CMK (cell line): ENCODE measurements at regions not wholly inside any gene's neighbourhood (a gene's known extent, or its start where the extent isn't known, plus 50 kb on each side); places are given as distances from the start of the nearest gene placed in this dataset.

Experiments used
- DNase-seq: peaks from one replicate; pipeline ENCODE4 v3.0.0-alpha.2; 2010; ENCODE audit warnings: low read depth

DNA sequence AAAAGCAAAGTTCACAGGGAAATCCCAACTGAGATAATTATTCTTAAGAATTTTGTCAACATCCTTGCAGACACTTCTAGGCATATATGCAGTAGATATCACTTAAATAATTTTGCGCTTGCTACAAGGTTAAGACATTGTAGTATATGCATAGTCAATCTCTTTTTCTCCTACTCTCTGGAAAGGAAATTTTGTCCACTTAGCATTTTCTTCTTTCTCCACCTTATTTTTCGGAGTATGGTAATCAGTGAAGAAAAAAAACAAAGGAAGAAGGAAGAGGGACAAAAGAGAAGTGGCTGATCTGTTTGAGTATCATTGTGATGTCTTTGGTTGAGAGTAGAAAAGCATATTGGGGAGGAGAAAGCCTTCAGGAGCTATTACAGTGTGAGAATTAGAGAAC lies 104.6 kb downstream of the LACC1 start:
- no peak for DNase-seq

DNA sequence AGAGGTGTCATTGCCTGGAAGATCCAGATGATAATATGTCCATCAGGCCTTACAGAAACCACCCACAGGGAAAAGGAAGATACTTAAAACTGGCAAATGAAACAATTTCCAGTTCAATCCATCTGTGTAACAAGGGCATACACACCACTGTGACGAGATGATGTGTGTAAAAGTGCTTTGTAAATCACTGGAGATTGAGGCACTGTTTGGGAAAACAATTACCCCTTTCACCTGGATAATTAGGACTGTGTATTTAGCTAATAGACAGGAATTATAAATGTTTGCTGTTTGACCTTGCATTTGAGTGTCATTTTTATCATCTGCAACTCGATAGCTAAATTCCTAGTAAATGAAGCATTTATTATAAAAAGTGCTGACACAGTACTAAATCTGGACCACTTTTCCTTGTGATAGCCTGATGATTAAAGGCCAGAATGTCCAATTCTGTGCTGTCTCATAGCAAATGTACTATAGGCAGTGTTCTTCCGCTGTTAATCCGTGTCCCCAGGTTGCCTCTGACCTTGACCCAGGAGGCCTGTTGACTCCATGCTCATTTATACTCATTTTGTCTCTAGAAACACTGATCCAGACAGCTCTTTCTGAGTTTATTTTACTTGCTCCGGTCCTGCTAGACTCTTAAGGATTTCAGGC lies 105.8 kb downstream of the LACC1 start:
- no peak for DNase-seq

DNA sequence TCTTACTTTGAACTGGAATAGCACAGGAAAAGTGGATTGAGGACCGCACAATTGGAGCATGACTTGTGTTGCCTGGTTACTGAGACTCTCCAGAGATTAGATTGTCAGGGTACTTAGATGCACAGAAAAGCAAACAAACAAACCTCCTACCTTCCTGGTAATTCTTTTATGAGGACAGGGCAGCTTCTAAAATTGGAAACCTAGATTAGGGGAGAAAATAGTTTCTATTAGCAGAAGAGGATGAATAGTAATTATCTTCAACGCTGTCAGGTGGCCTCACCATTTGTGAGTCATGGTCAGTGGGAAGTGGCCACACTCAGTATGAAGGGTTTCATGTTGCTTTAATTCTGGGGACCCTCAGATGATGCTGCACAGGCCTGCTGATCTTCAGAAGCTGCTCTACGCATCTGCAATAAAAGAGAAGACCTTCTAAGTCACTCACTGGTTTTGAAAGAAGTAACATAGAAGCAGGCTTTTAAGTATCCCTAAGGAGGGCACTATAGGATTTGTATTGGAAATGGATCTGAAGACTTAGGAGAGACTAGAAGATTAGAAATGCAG lies 106.8 kb downstream of the LACC1 start:
- DNase-seq, result no peak

DNA sequence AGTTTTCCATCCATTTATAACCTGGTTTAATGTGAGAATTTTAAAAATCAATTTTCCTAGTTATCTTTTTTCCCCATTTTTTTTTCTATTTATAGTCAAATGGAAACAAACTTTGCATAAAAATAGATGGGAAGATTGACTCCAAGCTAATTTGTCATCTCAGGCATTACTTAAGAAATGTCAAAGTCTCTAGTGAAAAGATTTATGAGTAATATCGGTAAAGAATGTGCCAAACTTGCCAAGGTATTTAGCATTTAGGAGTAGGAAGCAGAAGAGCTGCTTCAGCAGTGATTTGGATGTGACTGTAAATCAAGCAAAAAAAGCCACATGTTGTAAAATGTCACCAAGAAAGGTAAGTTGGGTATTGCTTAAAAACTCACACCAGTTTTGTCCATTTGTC lies 108.6 kb downstream of the LACC1 start:
- no peak for DNase-seq

DNA sequence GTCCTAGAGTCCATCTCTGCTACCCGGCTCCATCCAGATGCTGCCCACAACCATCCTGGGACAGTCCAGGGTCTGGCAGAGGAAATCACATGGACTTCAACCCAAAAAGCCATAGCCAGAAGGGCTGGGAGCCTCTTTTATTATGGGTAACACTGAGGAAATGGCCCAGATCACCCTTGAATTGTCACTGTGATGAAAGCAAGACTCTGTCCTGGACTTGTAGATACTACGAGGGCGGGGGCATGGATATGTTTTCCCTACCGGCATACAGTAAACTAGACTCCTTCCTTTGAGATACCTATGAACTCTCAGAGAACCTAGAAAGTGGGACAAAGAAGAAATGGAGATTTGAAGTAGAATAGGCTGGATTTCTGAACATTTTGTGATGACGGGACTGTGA lies 110.3 kb downstream of the LACC1 start:
- no peak for DNase-seq

DNA sequence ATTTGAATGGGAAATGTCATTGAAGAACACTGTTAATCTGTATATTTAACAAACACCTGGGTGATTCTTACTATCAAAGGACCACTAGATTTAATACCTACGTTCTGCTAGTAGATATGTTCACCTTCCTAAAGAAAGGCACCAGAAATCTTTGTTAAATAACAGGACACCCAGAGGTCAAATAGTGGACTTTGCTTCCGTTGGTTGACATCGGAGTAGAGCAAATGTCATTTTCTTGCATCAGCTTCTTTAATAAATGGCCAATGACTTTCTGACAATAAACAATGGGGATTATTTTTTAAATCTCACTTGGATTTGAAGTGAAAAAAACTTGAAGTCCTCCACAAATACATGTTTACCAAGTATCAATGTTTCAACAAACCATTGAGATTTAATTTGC lies 111.1 kb downstream of the LACC1 start:
- DNase-seq, result no peak

DNA sequence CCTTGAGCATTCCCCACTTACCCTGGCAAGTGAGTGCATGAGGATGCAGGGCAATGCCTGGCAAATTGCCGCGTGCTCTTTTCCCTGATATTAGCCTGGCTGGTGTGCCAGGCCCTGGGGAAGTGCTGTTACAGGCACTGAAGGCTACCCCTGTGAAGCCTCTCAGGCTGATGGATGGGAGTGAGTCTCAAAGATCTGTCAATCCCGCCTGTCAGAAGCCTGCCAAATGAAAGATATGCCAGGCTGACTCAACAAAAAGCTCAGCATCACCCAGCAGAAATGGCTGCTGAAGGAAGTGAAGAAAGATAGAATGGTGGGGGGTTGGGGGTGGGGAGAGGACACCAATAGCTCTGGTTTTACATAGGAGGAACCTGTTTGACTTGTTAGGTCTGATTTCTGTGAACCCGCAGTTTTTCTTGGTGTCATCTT lies 112.1 kb downstream of the LACC1 start:
- no peak for DNase-seq

DNA sequence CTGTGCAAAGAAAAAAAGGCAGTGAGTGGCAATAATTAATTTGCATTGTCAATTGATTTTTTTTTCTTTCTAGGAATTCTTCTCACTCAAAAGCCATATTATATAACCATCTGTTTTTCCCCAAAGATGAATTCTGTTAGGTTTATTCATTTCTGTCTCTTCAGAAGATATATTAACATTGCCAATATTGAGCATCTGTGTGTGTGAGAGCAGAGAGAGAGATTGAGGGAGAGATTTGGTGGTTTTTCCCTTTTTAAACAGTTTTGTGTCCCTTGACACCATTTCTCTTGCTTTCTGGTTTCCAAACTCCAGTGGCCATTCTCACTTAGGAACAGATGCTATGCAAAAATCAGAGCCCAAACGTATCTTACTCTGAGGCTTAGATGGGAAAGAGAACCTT lies 112.5 kb downstream of the LACC1 start:
- DNase-seq, result no peak

DNA sequence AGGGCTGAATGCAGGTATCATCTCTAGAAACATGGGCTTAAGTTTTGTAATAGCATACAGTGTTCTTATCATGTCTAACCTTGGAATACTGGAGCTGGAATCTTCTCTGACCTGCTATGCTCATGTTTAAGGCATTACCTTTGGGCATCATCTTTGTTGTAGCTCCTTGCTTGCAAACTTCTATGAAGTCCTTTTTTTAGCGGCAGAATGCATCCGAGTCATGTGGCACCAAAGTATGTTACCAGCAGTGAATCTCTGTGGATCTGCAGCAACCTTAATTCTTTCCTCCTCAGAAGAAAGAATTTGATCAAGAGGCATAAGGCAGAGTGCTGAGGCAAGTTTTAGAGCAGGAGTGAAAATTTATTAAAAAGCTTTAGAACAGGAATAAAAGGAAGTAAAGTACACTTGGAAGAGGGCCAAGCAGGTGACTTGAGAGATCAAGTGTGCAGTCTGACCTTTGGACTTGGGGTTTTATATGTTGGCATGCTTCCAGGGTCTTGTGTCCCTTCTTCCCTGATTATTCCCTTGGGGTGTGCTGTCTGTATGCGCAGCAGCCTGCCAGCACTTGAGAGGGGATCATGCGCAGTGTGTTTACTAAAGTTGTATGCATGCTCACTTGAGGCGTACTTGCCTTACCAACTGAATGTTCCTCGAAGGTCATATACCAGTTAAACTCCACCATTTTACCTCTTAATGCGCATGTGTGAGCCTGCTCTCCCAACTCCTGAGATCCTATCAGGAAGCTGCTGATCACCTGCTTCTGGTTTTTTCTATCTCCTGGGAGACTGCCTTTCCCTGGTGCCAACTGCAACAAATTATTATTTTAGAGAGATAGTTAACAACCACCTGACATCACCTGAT lies 115.5 kb downstream of the LACC1 start:
- DNase-seq, result no peak

DNA sequence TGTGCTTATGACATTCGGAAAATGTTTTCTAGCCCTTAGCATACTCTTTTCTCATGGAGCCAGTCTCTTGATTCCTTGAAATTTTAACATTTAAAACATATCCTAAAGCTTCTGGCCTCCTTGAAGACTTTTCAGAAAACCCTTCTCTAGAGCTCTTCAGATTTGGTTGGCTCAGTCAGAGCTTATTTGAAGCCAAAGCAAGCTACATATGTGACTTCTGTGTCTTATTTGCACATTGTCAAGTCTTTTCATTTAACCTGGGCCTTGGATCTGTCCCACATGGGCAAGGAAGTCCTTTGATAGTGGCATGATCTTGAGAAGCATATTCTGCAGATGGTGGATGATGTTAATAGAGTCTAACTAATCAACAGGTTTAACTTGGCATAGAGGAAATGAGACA lies 116.5 kb downstream of the LACC1 start:
- DNase-seq, result no peak

DNA sequence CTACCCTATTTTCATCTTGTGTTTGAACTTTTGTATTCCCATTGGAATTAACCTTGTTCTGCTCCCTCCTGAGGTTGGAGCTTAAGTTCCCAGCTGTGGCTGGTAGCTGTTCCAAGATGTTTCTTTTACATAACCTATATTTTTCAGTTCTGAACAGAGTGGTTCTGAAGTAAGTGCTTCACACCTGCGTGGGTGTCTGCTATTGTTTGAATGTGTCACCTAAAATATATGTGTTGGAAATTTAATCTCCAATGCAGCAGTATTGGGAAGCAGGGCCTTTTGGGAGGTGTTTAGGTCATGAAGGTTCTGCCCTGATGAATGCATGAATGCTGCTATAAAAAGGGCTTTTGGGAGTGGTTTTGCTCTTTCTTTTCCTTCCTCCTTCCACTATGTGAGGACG lies 123.8 kb downstream of the LACC1 start:
- no peak for DNase-seq

DNA sequence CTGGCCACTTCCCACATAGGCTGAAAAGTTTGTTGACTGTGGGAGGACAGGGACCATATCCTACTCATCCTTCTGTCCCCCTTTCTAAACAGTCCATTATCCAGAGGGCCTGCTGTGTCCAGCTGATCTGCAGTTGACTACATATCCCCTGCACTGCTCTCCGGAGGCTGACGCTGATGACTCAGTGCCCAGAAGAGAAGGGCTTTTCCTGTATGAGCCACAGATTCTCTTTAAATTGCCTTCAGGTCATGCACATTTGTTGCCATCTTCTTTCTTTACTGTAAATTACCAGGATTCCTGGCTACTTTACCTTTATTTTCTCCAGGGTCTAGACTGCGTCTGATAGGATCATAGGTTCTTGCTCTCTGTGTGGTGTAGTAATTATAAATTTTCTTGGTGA lies 125.2 kb downstream of the LACC1 start:
- DNase-seq, result no peak

DNA sequence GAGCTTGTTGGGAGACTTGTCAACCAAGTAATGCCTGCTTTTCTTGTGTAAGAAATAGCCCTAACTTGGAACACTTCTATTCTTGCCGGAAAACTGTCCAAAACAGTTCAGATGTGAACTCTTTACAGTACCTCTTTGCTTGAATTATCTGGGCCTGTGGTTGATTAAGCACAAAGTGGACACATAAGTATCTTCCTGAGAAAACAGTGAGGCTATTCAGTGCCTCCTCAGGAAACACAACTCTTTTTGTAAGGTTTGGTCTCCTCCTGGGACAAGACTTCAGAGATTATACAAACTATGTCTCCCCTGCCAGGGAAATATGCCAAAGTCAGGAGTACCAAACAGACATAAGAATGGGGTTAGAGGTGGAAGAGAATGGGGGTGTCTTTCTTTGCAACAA lies 127.7 kb downstream of the LACC1 start:
- DNase-seq, result no peak

DNA sequence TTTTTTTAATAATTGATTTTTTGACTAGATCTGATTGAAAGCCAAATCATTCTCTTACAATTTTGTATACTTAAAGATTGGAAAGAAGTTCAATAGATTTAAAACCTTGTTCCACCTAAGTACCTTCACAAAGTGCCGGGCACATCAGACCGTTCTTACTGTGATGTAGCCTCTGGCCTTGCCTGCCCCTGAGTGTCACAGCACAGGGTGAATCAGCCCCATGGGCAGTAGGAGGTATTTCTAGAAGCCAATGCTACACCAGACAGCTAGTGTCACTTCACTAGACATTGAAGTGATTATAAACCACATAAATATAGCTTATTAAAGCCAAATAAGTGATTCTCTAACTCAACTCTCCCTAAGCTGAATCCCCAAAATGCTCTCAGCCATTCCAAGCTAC lies 131.3 kb downstream of the LACC1 start:
- no peak for DNase-seq

DNA sequence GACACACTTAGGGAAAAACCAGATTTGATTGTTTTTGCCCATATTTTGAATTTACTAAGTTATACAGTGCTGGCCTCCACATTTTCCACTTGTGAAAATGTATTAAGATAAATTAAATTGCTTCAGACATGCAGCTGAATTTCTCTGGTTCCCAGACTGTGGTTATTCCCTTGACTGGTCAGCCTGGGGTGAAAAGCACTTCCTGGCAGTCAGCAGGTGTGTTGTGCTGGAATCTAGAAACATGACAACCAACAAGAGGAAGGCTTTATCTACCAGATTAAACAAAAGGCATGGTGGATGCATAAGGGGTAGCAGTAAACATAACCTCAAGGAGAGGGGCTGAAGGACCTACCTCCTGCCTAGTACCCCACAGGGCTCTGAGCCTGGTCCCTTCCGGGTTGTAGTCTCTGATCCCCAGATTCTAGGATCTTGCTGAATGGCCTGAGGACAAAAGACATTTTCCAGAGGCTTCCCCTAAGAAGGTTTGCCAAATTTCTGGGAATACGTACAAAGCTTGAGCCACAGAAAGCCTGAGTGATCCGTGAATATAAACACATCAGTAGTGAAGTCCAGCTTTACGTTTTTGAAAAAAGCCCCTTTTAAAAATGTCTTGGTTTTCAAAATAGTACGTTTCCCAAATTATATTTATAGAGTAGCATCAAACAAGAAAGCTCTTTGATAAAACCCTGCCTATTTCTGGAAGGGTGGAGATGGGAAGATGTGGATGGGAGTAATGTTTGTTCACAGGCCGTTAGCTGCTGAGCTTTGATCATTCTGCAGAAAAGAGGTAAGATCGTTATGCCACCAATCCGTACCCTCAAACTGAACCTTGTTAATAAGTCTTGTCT lies 133.4 kb downstream of the LACC1 start:
- DNase-seq, result no peak

DNA sequence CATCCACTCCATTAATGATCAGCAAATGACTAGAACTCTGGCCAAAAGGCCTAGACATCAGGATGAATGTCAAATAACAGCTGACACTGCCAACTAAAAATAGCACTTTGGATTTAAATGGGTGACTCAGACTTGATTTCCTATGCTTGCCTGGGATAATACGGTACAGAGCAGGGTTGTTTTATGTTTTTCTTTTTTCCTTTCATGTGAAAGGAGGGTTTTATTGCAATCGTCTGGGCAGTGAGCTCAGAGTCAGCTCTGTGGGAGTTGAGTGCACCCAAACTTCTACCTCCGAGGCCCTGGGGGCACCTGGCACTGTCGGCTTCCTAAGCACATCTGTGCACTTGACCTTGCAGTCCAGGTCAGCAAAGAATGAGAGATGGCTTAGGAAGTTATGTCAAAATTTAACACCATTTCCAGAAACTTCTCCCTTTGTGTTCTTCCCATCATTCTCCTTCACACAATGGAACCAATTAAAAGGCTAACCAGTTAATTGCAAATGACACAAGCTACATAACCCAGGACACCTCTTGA lies 134.1 kb downstream of the LACC1 start:
- DNase-seq, result no peak

DNA sequence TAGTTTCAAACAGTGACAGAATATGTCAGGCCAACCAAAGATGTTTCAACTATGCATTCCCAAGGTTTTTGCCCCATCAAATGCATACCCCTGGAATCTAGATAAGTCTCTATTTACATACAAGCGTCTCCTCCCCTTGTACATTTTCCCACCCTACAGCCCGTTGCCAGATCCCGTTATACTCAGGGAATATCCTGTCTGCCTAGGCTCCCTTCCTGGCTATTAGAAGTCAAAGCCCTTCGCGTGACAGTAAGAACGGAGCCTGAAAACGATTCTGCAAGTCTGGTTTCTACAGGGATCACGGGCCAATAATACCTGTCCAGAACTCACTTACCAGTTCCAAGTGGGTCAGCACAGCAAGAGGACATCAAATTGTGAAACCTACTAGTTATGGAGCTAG lies 134.8 kb downstream of the LACC1 start:
- no peak for DNase-seq

DNA sequence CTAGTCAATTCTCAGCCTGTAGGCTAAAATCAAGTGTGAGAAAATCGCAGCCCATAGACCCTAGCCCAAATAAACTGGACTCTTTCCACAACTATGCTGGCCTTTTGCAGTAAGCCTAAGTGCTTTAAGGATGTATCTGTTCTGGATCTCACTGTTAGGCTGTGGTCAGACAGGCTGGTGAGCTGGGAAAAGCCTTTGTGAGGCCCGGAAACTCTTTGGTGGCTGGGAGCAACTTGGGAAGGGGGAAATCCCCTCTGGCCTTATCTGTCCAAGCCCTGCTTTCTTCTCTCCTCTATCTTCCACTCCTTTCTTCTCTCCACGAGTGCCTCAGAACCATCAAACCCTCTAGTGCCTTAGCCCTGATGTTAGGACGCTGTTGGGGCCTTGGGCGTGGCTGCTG lies 135.4 kb downstream of the LACC1 start:
- no peak for DNase-seq

DNA sequence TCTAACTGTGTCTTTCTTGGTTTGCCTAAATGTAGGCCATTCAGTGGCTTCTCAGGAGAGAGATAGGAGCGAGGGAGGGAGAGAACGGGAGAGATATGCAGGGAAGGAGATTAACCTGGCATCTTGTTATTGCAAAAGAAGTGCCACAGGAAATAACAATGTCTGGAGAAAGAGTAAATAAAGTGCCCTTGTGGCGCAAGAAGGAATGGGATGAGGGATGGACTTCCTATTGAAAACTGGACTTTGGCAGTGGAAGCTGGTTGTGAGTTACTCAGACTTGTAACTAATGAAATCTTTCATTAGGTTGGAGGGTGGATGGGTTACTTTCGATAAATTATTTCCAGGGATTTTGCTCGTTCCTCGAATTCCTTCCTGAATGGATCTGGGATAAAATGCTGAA lies 136.1 kb downstream of the LACC1 start:
- DNase-seq, result no peak

DNA sequence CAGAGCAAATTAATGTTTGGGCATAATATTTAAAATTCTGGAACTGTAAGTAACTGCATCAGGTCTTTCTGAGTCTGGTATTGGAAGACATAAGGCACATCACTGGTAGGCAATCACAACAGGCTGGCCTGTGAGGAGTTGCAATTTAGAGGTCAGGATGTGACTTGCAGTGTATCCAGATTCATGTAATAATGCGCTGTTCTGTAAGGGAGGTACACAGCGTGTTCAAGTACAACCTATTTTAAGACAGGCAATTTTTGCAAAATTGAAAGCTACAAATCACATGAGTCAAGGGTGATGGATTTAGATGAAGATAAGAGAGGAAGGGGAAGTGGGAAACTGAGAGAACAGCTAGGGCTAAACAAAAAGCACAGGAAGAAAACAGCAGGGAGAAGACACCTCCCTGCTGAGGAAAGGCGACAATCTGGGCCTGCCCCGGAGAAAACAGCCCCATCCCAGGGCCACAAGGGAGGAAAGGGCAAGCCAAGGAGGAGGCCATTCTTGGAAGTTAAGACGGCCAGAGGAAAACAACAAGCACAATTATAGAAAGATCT lies 138.1 kb downstream of the LACC1 start:
- no peak for DNase-seq

DNA sequence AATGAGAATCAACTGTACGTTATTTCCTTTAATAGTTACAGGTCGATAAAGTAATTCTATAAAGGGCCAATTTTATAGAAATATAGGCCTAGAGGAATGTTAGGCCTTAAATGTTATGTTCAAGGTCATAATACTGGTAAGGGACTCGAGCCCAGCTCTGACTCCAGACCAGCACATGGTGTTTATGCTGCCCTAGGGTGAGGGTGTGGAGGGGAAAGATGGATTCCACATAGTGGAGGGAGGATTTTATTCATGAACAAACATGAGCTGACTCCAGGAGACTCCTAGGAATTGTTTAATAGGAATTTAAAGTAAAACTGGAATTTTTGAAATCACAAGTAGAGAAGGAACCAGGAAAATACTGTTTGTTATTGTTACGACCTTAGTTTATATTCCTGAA lies 139.9 kb downstream of the LACC1 start:
- no peak for DNase-seq

DNA sequence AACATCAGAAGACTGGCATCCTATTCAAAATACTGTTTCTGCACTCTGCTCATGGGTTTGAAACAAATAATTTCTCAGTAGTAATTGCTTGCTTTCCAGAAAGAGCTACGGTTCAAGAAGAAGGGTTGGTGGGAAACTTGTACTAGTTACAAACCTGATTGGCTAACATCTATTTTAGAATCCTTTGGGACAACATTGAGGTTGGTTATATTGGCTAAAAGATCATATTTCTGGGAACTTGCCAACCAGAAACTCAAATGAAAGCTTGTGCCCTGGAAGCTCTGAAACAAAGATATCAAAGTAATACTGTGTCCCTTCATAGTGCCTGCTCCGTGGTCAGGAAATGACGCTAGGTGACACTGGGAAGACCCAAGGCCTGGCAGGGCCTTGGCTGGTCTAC lies 141.7 kb downstream of the LACC1 start:
- DNase-seq, result no peak
